GM12891 (cell line): ENCODE measurements at regions not wholly inside any gene's neighbourhood (a gene's known extent, or its start where the extent isn't known, plus 50 kb on each side); places are given as distances from the start of the nearest gene placed in this dataset.

ENCODE experiments used
- PAX5 ChIP-seq: IDR thresholded peaks from 2 replicates; pipeline ENCODE4 v1.6.1; 2011; ENCODE audit warnings: low read length, moderate library complexity, mild to moderate bottlenecking; ENCODE audit not compliant: insufficient read depth, severe bottlenecking
- POLR2A ChIP-seq: IDR thresholded peaks from 2 replicates; pipeline ENCODE4 v1.6.1; 2011; ENCODE audit warnings: low read depth, low read length, control low read depth
- POLR2AphosphoS5 ChIP-seq: IDR thresholded peaks from 2 replicates; pipeline ENCODE4 v1.6.1; 2011; ENCODE audit warnings: low read depth, low read length, control low read depth
- POU2F2 ChIP-seq: IDR thresholded peaks from 2 replicates; pipeline ENCODE4 v1.6.1; 2011; ENCODE audit warnings: low read depth, mild to moderate bottlenecking, control low read depth, low read length, moderate library complexity
- SPI1 ChIP-seq: IDR thresholded peaks from 2 replicates; pipeline ENCODE4 v1.6.1; 2011; ENCODE audit warnings: low read depth, low read length, control low read depth
- TAF1 ChIP-seq: IDR thresholded peaks from 2 replicates; pipeline ENCODE4 v1.6.1; 2011; ENCODE audit warnings: low read depth, low read length, control low read depth

DNA sequence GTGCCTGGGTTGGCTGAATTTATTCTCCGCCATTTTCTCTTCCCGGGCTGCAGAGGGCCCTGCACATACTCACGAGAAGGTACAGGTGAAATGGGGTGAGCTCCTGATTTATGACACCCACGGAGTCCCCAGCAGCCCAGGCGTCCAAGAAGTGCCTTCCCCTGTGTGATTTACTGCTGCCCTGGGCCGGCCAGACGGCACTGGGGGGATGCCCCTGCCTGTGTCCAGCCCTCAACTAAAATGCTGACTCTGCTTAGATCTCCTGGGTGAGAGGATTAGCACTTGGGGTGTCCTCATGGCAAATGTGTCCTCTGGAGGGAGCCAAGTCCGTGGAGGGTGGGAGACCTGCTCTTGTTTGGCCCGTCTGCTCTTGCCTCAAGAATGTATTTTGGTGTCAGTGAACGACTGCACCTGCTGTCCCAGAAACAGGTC, 132.4 kb downstream of the MAF start:
- no peak for TF ChIP-seq POLR2A
- TF ChIP-seq TAF1 = no peak
- no peak for TF ChIP-seq POLR2AphosphoS5
- TF ChIP-seq PAX5 = no peak
- no peak for TF ChIP-seq POU2F2
- TF ChIP-seq SPI1 = no peak
